ENCODE measurements at regions not wholly inside any gene's neighbourhood (a gene's known extent, or its start where the extent isn't known, plus 50 kb on each side); places are given as distances from the start of the nearest gene placed in this dataset.
"Not testable (repeated sequence)": the region's sequence is repeated elsewhere in the genome, so short reads cannot be mapped to it uniquely, and the experiment has no call there.

- DNase-seq: not testable (repeated sequence)
Observed at GRCh38 chr10:87300163-87300562, 57.4 kb upstream of the NUTM2D start.

- DNase-seq: peak; percentile 15
Observed at GRCh38 chr10:87301466-87302115, 56.0 kb upstream of the NUTM2D start.

GRCh38 chr10:87302132-87302531 lies 55.4 kb upstream of the NUTM2D start:
- DNase-seq: not testable (repeated sequence)

- DNase-seq: not testable (repeated sequence)
Observed at GRCh38 chr10:87303707-87304106, 53.8 kb upstream of the NUTM2D start.

GRCh38 chr10:87306681-87307080 lies 50.9 kb upstream of the NUTM2D start:
- not testable (repeated sequence) for DNase-seq
